OCI-LY1 (cell line): ENCODE measurements at regions not wholly inside any gene's neighbourhood (a gene's known extent, or its start where the extent isn't known, plus 50 kb on each side); places are given as distances from the start of the nearest gene placed in this dataset.

Source experiments
- CTCF ChIP-seq: fragments of 200-600 bp; sonication (generic), shearing (Covaris generic); IDR thresholded peaks from 2 replicates; pipeline ENCODE4 v1.5.1; 2017; ENCODE audit warnings: mild to moderate bottlenecking, antibody characterized with exemption, low read length, moderate library complexity, mixed read lengths
- EZH2 ChIP-seq: fragments of 200-600 bp; sonication (generic), shearing (Covaris generic); IDR thresholded peaks from 2 replicates; pipeline ENCODE4 v1.8.0; 2017; ENCODE audit warnings: borderline replicate concordance, mixed run types, mild to moderate bottlenecking, antibody characterized with exemption, low read length, moderate library complexity, mixed read lengths

- TF ChIP-seq CTCF (no peak), EZH2 (no peak)
Measured at GRCh38 chr7:47149971-47150370, 431.9 kb downstream of the TNS3 start.
